ENCODE measurements at regions not wholly inside any gene's neighbourhood (a gene's known extent, or its start where the extent isn't known, plus 50 kb on each side); places are given as distances from the start of the nearest gene placed in this dataset.

GRCh38 chr3:153595186-153595815, 433.3 kb downstream of the RAP2B start:
- DNase-seq (ENCODE audit: insufficient read length, low spot score) (no peak), FAIRE-seq (no peak)

GRCh38 chr3:153596401-153596800, 434.4 kb downstream of the RAP2B start:
- no peak for FAIRE-seq
- no peak for DNase-seq (ENCODE audit: insufficient read length, low spot score)

- DNase-seq (ENCODE audit: insufficient read length, low spot score), result peak; percentile 2
- FAIRE-seq, result no peak
Measured at GRCh38 chr3:153599685-153600084, 437.7 kb downstream of the RAP2B start.

GRCh38 chr3:153600896-153601295, 438.9 kb downstream of the RAP2B start:
- no peak for DNase-seq (ENCODE audit: insufficient read length, low spot score)
- no peak for FAIRE-seq

GRCh38 chr3:153601374-153601853, 439.4 kb downstream of the RAP2B start:
- no peak for DNase-seq (ENCODE audit: insufficient read length, low spot score)
- no peak for FAIRE-seq

- no peak for DNase-seq (ENCODE audit: insufficient read length, low spot score)
- no peak for FAIRE-seq
Measured at GRCh38 chr3:153602801-153603200, 440.8 kb downstream of the RAP2B start.

- DNase-seq (ENCODE audit: insufficient read length, low spot score) (no peak), FAIRE-seq (no peak)
Measured at GRCh38 chr3:153614140-153614539, 452.1 kb downstream of the RAP2B start.

- FAIRE-seq, result no peak
- DNase-seq (ENCODE audit: insufficient read length, low spot score), result peak; percentile 6
Measured at GRCh38 chr3:153614563-153614962, 452.5 kb downstream of the RAP2B start.

GRCh38 chr3:153615863-153616262, 453.8 kb downstream of the RAP2B start:
- FAIRE-seq, result no peak
- DNase-seq (ENCODE audit: insufficient read length, low spot score), result no peak

- FAIRE-seq (no peak), DNase-seq (ENCODE audit: insufficient read length, low spot score) (no peak)
Measured at GRCh38 chr3:153617463-153617862, 455.4 kb downstream of the RAP2B start.

GRCh38 chr3:153618176-153618575, 456.1 kb downstream of the RAP2B start:
- DNase-seq (ENCODE audit: insufficient read length, low spot score), result no peak
- no peak for FAIRE-seq

GRCh38 chr3:153619268-153619667, 457.2 kb downstream of the RAP2B start:
- FAIRE-seq (no peak), DNase-seq (ENCODE audit: insufficient read length, low spot score) (no peak)

GRCh38 chr3:153621953-153622352, 459.9 kb downstream of the RAP2B start:
- FAIRE-seq (no peak), DNase-seq (ENCODE audit: insufficient read length, low spot score) (no peak)

GRCh38 chr3:153623834-153624233, 461.8 kb downstream of the RAP2B start:
- DNase-seq (ENCODE audit: insufficient read length, low spot score), result no peak
- FAIRE-seq, result no peak

GRCh38 chr3:153624310-153625030, 462.4 kb downstream of the RAP2B start:
- no peak for FAIRE-seq
- DNase-seq (ENCODE audit: insufficient read length, low spot score), result no peak

- no peak for FAIRE-seq
Measured at GRCh38 chr3:153625506-153625905, 463.5 kb downstream of the RAP2B start.

GRCh38 chr3:153626158-153626557, 464.1 kb downstream of the RAP2B start:
- no peak for FAIRE-seq
- no peak for DNase-seq (ENCODE audit: insufficient read length, low spot score)

More at GRCh38 chr3:153625506-153625905, 463.5 kb downstream of the RAP2B start:
- no peak for DNase-seq (ENCODE audit: insufficient read length, low spot score)

GRCh38 chr3:153628591-153628990, 466.6 kb downstream of the RAP2B start:
- DNase-seq (ENCODE audit: insufficient read length, low spot score) (no peak), FAIRE-seq (no peak)

- FAIRE-seq (no peak), DNase-seq (ENCODE audit: insufficient read length, low spot score) (no peak)
Measured at GRCh38 chr3:153629148-153629547, 467.1 kb downstream of the RAP2B start.

GRCh38 chr3:153631102-153631501, 469.1 kb downstream of the RAP2B start:
- DNase-seq (ENCODE audit: insufficient read length, low spot score) (no peak), FAIRE-seq (no peak)

- FAIRE-seq, result no peak
- no peak for DNase-seq (ENCODE audit: insufficient read length, low spot score)
Measured at GRCh38 chr3:153631664-153632063, 469.6 kb downstream of the RAP2B start.

- FAIRE-seq (no peak), DNase-seq (ENCODE audit: insufficient read length, low spot score) (no peak)
Measured at GRCh38 chr3:153633407-153633806, 471.4 kb downstream of the RAP2B start.
